ENCODE measurements at regions not wholly inside any gene's neighbourhood (a gene's known extent, or its start where the extent isn't known, plus 50 kb on each side); places are given as distances from the start of the nearest gene placed in this dataset.
"Not testable (repeated sequence)": the region's sequence is repeated elsewhere in the genome, so short reads cannot be mapped to it uniquely, and the experiment has no call there.

- peak in 1 of 2 donors; percentile 41 for DNase-seq (ENCODE audit: low read depth in 2 of 2)
These were observed 54.9 kb upstream of the ZBTB18 start for GRCh38 chr1:243996223-243996622.

- no peak for DNase-seq (ENCODE audit: low read depth in 2 of 2)
These were observed 59.4 kb upstream of the ZBTB18 start for GRCh38 chr1:243991650-243992049.

DNA sequence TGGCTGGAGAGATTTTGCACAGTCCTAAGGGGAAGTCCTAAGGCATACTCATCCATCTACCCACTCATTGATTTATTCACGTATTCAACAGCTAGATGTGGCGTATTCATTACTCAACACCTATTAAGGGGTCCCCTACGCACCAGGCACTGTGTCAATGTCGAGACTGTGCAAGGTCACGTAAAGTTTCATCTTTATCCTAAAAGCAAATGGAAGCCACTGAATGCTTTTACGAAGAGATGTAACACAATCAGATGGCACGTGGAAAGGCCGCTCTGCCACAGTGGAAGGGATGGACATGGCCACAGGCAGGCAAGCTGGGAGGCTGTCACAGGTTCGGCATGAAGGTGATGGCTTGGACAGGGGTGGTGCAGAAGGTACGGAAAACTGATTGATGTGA, 66.3 kb upstream of the ZBTB18 start:
- no peak for DNase-seq (ENCODE audit: low read depth in 2 of 2)

GRCh38 chr1:243982447-243983018, 68.5 kb upstream of the ZBTB18 start:
- peak; percentile 2 to 12 for DNase-seq (ENCODE audit: low read depth in 2 of 2)

GRCh38 chr1:243980471-243980870, 70.6 kb upstream of the ZBTB18 start:
- DNase-seq (ENCODE audit: low read depth in 2 of 2), result no peak

GRCh38 chr1:243980071-243980470, 71.0 kb upstream of the ZBTB18 start:
- no peak for DNase-seq (ENCODE audit: low read depth in 2 of 2)

DNA sequence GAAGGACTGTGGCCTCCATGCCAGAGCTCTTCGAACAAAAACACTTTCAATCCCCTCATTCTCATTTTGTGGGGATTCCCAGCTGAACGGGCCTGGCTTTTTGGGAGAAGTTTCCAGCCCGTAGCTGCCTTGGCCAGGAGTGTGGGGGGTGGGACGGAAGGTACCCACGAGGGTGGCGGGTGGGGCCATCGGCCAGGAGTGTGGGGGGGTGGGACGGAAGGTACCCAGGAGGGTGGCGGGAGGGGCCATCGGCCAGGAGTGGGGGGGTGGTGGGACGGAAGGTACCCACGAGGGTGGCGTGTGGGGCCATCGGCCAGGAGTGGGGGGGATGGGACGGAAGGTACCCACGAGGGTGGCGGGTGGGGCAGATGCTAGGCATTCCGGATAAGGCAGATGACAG, 71.7 kb upstream of the ZBTB18 start:
- DNase-seq (ENCODE audit: low read depth in 2 of 2), result peak in 1 of 2 donors; percentile 11

GRCh38 chr1:243977094-243977493, 74.0 kb upstream of the ZBTB18 start:
- no peak for DNase-seq (ENCODE audit: low read depth in 2 of 2)

- DNase-seq (ENCODE audit: low read depth in 2 of 2), result peak; percentile 46 to 56
These were observed 76.4 kb upstream of the ZBTB18 start for GRCh38 chr1:243974451-243975292.

- DNase-seq (ENCODE audit: low read depth in 2 of 2), result no peak
These were observed 77.9 kb upstream of the ZBTB18 start for GRCh38 chr1:243973169-243973568.

DNA sequence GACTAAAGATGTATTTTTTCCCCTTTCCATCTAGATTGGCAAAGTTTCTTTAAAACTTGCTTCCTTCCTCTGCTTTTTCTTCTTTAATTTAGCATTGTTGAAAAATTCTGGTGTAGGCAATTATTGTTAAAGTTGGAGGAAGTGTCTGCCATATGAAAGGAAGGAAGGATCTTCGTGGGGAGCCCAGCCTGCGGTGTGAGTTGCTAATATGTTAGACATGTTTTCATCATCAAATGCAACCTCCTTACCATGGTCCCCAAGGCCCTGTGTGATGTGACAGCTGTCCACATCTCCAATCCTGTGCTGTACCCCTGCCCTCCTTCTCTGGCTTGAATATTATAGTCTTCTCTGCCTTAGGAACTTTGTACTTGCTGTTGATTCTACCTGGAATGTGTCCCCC, 81.0 kb upstream of the ZBTB18 start:
- DNase-seq (ENCODE audit: low read depth in 2 of 2), result no peak

DNA sequence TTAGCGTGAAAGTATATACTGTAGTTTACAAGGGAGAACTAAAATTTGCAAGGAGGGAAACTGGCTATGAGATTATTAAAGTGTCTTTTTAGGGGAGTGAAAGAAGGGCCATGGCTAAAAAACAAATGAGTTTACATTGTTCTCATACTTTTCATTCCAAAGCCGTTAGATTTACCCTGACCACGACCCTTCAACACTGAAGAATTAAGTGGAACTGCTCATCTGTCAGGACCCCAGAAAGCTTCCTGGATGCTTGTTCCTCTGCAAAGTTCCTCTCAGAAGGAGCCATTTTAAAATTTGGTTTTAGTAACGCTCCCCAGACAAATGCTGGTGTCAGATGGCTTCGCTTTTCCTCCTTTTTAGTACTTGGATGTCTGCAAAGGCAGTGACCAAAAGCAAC, 82.7 kb upstream of the ZBTB18 start:
- no peak for DNase-seq (ENCODE audit: low read depth in 2 of 2)

GRCh38 chr1:243964915-243965314, 86.2 kb upstream of the ZBTB18 start:
- DNase-seq (ENCODE audit: low read depth in 2 of 2), result no peak

- DNase-seq (ENCODE audit: low read depth in 2 of 2), result no peak
These were observed 87.5 kb upstream of the ZBTB18 start for GRCh38 chr1:243963571-243963970.

DNA sequence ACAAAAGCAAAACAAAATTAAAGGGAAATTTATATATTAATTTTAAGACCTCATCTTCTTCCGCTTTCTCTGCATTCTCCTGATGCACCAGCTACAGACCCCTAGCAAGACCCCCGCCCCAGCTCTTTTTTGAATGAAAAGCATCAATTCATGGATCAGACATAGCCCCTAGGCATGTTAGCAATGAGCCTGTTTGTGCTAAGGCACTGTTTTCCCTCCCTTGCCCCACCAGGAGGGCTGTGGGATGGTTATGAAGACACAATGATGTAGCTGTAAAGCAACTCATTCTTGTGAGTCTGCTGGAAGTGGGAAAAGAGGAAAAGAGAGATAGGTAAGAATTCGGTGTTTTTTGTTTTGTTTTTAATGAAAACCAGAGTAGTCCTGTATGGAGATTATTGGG, 88.5 kb upstream of the ZBTB18 start:
- no peak for DNase-seq (ENCODE audit: low read depth in 2 of 2)

- no peak for DNase-seq (ENCODE audit: low read depth in 2 of 2)
These were observed 91.1 kb upstream of the ZBTB18 start for GRCh38 chr1:243959998-243960397.

DNA sequence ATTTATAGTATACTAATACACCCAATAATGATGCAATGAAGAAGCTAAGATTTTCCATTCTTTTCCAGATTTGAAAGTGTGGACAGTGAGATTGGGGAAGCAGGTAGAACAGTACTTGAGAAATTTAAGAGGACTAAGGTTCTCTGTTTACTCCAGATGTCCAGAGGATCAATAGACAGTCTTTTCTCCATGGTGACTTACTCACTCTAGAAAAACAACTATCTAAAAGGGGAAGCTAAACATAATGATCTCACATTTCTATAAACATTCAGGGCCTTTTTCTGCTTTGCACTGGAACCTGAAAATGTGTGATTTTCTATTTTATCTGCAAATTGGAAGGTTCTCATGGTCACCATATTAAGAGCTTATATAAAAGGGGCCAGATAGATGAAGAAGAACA, 93.9 kb upstream of the ZBTB18 start:
- DNase-seq (ENCODE audit: low read depth in 2 of 2), result no peak

- no peak for DNase-seq (ENCODE audit: low read depth in 2 of 2)
These were observed 94.6 kb upstream of the ZBTB18 start for GRCh38 chr1:243956450-243956849.

GRCh38 chr1:243951207-243951606, 99.9 kb upstream of the ZBTB18 start:
- not testable (repeated sequence) for DNase-seq (ENCODE audit: low read depth in 2 of 2)

GRCh38 chr1:243950166-243950565, 100.1 kb upstream of the AKT3 start:
- DNase-seq (ENCODE audit: low read depth in 2 of 2), result no peak

DNA sequence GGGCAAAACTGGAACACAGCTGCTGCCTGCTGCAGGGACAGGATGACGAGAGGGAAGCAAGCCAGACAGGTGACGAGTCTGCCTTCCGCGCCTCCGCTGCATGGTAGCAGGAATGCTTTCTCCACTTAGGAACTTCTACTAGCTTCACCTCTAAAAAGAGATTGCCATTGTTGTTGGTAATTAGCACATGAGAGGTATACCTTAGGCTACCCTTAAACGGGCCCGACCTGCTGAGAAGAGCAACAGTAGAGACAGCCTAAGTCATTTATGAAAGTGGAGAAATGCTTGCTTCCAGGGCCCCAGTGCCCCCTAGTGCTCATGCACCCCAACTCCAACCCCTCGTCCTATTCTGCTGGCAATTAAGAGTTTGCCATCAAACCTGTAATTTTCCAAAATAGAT, 96.9 kb upstream of the AKT3 start:
- DNase-seq (ENCODE audit: low read depth in 2 of 2), result peak; percentile 52 to 67

DNA sequence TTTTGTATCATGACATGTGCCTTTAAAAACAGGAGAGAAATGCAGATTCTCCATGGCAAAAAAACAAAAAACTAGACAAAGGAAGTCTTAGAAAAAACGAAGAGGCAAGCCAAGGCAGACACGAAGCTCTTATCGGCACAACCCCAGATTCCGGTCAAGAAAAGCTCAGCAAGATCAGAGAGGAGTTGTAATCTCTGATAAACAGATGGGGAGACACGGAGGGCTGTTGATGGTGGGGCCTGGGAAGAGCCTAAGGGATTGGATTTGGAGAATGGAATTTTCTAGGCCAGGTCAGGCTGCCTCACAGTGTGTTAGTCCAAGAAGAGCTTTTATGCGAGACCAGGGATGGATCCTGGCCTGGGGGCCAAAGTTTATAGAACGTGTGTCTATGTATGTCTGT, 96.2 kb upstream of the AKT3 start:
- DNase-seq (ENCODE audit: low read depth in 2 of 2), result peak in 1 of 2 donors; percentile 29

DNA sequence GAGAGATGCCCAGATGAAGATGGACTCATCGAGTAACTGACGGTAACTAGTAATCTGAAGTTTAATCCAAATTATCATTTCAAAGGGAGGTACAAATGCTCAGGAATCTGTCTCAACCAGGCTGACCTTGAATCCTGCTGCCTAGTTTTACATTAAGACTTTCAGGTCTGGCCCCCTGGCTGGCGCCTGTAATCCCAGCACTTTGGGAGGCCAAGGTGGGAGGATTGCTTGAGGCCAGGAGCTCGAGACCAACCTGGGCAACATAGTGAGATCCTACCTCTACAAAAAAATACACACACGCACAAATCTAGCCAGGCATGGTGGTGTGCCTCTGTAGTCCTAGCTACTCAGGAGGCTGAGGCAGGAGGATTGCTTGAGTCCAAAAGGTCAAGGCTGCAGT, 95.7 kb upstream of the AKT3 start:
- no peak for DNase-seq (ENCODE audit: low read depth in 2 of 2)
